SHP77 treated with DMSO at 0.1 percent for 48 hours (cell line): ENCODE measurements at regions not wholly inside any gene's neighbourhood (a gene's known extent, or its start where the extent isn't known, plus 50 kb on each side); places are given as distances from the start of the nearest gene placed in this dataset.

Experiments used
- DNase-seq: peaks from one replicate; lab custom pipeline; 2025; lab: John Stamatoyannopoulos, UW

GRCh38 chr1:4016351-4017130 lies 116.5 kb upstream of the C1orf174 start:
- no peak for DNase-seq

- DNase-seq = no peak
Measured at GRCh38 chr1:4017636-4018365, 117.7 kb upstream of the C1orf174 start.

- DNase-seq = no peak
Measured at GRCh38 chr1:4018466-4019146, 118.5 kb upstream of the C1orf174 start.

GRCh38 chr1:4019147-4019521 lies 119.1 kb upstream of the C1orf174 start:
- no peak for DNase-seq

DNA sequence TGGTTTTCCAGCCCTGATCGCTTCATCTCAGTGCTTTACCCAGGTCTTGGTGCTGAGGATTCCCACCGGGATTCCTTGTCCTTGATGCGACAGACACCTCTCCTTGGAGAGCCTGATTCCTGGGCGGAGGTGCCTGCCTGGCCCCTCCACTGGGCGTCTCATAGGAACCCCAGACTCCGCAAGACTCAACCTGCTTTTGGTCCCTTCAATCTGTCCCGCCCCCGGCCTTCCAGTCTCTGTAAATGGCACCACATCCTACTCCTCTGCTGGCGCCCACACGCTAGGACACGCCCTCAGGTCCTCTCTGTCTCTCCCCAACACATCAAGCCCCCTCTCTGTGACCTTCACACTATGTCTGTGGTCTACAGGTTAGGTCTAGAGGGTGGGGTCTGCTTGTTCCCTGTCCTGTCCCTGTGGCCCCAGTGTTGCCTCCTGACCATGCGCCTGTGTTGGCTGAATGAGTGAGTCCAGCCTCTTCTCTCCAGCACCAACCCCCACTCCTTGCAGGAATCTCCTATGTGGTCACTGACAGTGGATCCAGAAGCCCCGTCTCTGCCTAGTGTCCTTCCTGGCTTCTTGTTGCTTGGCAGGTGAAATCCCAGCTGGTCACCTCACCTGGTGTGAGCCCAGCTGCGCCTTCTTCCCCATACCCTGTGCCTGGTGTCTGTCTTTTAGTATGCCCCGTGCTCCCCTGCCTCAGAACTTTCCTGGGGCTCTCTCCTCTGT lies 119.7 kb upstream of the C1orf174 start:
- no peak for DNase-seq

- DNase-seq = no peak
Measured at GRCh38 chr1:4020449-4020848, 120.4 kb upstream of the C1orf174 start.

- DNase-seq = no peak
Measured at GRCh38 chr1:4021136-4021973, 121.3 kb upstream of the C1orf174 start.

DNA sequence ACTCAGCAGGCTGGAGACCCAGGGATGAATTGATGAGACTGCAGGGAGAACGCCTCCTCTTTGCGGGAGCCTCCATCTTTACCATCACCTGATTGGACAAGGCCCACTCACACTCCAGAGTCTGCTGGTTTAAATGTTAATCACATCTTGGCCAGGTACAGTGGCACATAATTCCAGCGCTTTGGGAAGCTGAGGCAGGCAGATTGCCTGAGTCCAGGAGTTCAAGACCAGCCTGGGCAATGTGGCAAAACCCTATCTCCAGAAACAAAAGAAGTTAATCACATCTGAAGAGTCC lies 121.8 kb upstream of the C1orf174 start:
- no peak for DNase-seq

DNA sequence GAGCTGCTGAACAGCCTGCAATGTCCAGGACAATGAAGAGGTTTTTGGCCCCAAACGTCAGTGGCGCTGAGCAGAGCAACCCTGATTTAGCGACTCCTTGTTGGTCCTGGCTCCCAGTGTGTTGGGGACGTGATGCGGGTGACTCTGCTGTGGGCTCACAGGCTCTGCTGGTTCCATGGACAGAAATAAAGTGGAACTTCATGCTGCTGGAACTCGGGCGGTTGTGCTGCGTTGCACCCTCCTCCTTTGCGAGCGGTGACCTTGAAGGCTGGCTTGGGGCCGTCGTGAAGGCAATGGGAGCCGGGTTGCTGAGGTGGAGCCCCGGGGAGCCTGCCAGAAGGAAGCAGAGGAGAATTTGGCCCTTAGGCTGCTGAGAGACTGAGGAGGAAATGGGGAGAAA lies 122.6 kb upstream of the C1orf174 start:
- no peak for DNase-seq

DNA sequence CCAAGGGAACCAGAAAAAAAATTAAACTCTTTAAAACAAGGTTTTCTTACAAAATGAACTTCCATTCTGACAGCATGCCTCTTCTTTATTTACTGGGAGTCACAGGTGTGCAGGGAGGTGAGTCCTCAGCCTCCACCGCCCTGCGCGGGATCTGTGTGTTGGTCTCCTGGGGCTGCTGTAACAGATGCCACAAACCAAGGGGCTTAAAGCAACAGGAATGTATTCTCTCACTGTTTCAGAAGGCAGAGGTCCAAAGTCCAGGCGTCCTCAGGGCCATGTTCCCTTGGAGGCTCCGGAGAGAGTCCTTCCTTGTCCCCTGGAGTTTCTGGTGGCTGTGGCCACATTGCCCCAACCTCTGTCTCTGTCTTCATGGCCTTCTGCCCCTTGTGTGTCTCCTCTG lies 123.6 kb upstream of the C1orf174 start:
- DNase-seq = no peak

DNA sequence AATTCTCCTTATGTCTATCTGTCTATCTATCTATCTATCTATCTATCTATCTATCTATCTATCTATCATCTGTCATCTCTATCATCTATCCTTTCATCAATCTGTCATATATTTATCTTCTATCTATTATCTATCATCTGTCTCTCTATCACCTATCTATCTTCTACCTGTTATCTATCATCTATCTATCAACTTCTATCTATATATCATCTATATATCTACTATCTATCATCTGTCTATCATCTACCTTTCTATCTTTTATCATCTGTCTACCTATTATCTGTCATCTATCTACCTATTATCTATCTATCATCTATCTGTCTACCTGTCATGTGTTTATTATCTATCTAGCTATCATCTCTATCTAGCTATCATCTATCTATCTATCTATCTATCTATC lies 124.7 kb upstream of the C1orf174 start:
- no peak for DNase-seq

- DNase-seq = no peak
Measured at GRCh38 chr1:4025752-4026151, 125.7 kb upstream of the C1orf174 start.

DNA sequence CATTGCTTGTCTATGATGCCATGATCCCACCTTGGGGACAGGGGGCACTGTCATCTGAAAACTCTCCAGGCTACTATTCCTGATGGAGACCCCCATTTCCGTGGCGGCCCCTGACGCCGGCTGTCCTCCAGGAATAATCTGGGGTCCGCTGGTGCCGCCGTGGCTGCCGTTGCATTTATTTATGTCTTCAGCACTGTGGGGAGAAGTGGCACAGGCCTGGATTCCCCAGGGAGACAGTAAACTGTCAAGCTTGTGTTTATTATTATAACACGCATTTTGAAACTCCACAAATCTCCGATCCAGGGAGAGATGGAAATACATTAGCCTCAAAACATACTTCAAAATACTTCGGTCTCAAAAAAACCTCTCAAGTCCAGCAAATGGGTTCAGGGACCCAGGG lies 126.9 kb upstream of the C1orf174 start:
- no peak for DNase-seq

GRCh38 chr1:4027492-4028138 lies 127.5 kb upstream of the C1orf174 start:
- DNase-seq = no peak

DNA sequence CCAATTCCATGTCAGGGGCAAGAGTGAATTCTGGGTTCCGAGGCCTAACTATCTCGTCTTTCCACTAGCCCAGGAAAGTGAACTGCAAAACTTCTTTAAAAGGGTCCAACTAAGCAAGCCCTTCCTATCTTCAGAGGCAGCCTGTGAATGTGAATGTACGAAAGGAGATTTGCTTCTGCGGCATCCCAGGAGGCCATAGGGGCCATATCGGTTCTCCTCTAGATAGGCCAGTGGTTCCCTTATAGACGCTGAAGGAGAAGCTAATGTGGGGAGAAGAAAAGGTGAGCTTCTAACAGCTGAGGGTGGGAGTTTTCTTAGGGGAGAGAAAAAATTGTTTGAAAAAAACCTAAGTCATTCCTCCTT lies 128.0 kb upstream of the C1orf174 start:
- DNase-seq = no peak

GRCh38 chr1:4029376-4029775 lies 129.3 kb upstream of the C1orf174 start:
- DNase-seq = no peak

DNA sequence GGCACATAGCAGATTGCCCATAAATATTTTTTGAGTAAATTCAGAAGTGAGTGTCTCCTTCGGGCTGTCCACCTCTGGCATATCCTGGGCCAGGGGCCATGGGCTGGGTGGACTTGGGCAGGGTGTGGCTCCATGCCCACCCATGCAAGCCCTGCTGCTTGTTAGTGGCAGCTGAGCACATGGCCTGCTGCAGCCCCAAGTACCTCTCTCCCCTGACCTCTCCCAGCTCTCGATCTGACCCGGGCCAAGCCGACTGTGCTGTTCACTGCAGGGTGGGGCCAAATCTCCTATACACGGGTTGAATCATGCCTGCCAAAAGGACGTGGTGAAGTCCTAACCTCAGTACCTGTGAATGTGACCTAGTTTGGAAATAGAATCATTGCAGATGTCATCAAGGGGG lies 132.5 kb upstream of the C1orf174 start:
- no peak for DNase-seq

GRCh38 chr1:4033129-4033676 lies 133.1 kb upstream of the C1orf174 start:
- no peak for DNase-seq

DNA sequence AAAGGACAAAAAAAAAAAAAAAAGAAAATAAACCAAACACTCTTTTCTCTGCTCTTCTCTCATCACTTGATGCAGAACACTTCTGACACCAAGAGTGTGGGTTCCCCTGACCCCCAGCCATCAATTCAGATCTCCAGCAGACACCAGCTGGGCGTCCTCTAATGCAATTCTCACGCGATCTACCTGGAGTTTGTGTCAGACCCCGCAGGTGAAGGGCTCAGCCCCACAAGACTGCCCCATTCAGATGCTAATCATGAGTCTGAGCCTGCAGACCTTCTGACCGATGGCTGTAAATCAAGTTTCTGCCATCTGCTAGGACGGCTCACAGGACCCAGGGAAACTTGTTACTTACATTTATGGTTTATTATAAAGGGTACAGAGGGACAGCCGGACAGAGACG lies 133.6 kb upstream of the C1orf174 start:
- no peak for DNase-seq

DNA sequence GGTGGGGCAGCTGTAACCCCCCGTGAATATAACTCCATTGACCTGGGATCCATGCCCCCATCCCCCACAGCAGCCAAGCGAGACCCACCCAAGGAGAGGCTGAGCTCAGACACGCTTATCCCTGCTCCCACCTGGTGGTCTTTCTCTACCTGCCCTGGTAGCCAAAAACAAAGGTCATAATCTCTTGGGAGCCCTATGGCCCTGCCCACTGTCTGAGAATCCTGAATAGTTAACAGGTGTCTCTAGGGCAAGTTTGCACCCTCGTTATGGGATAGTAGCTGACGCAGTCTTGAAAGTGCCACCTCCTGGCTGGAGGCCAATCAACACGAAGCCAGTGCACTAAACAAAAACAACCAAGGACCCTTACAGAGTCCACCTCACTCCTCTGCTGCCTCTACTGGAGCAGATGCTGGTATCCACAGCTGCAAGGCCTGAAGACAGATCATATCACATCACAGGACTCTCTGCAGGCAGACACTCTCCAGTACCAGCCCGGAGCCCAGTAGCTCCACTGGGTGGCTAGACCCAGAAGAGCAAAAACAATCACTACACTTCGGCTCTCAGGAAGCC lies 134.3 kb upstream of the C1orf174 start:
- no peak for DNase-seq

GRCh38 chr1:4044967-4045366 lies 144.9 kb upstream of the C1orf174 start:
- no peak for DNase-seq
